MCF 10A (cell line): ENCODE measurements at regions not wholly inside any gene's neighbourhood (a gene's known extent, or its start where the extent isn't known, plus 50 kb on each side); places are given as distances from the start of the nearest gene placed in this dataset.

ENCODE experiments used
- BruUV-seq: library from RNA; stranded (reverse); fragments of 400-500 nt; replicated peaks from 2 replicates; lab custom pipeline; 2021; lab: Mats Ljungman, UMichigan
- CTCF ChIA-PET: fragments of 300-600 bp; sonication (Branson Sonifier 250); formaldehyde crosslinking; extraction: SDS; loops from one replicate; lab custom pipeline; 2021; ENCODE audit warnings: antibody characterized with exemption, inconsistent platforms; lab: Yijun Ruan, JAX
- POLR2A ChIA-PET: fragments of 300-600, 350-650 bp; sonication (Branson Sonifier 250); formaldehyde crosslinking; extraction: SDS; loops from one replicate; lab custom pipeline; 2020; ENCODE audit warnings: antibody characterized with exemption, inconsistent platforms; lab: Yijun Ruan, JAX
- DNase-seq: peaks from one replicate; pipeline ENCODE4 v3.0.0-alpha.2; 2018; ENCODE audit not compliant: unreplicated experiment
- H3K27ac Mint-ChIP-seq: one replicate; pipeline ENCODE4 v1.8.0; 2022; ENCODE audit warnings: mild to moderate bottlenecking, low read depth, mixed read lengths; ENCODE audit not compliant: unreplicated experiment
- H3K27me3 Mint-ChIP-seq: one replicate; pipeline ENCODE4 v1.8.0; 2022; ENCODE audit warnings: mixed read lengths; ENCODE audit not compliant: insufficient read depth, unreplicated experiment
- H3K36me3 Mint-ChIP-seq: one replicate; pipeline ENCODE4 v1.8.0; 2022; ENCODE audit warnings: mild to moderate bottlenecking, moderate library complexity, mixed read lengths; ENCODE audit not compliant: insufficient read depth, unreplicated experiment
- H3K4me1 Mint-ChIP-seq: one replicate; pipeline ENCODE4 v1.8.0; 2022; ENCODE audit warnings: mixed read lengths; ENCODE audit not compliant: insufficient read depth, unreplicated experiment
- H3K4me3 Mint-ChIP-seq: one replicate; pipeline ENCODE4 v1.8.0; 2022; ENCODE audit warnings: mild to moderate bottlenecking, moderate library complexity, mixed read lengths; ENCODE audit not compliant: unreplicated experiment
- H3K9me3 Mint-ChIP-seq: one replicate; pipeline ENCODE4 v1.8.0; 2022; ENCODE audit warnings: mixed read lengths; ENCODE audit not compliant: unreplicated experiment
- CTCF ChIP-seq: fragments of 200-600 bp; IDR thresholded peaks from one replicate; pipeline ENCODE4 v1.8.0; 2022; ENCODE audit warnings: antibody characterized with exemption, mild to moderate bottlenecking; ENCODE audit not compliant: unreplicated experiment
- intact Hi-C: fragments of 100-400 bp; cut with micrococcal nuclease; formaldehyde crosslinking; loops from 2 replicates; pipeline ENCODE4 v1.14.1; 2022

- no peaks in the 10 kb centered on the region for H3K4me1 Mint-ChIP-seq
- no peak for DNase-seq
- H3K27ac Mint-ChIP-seq, result no peak overlapping the region
- H3K27me3 Mint-ChIP-seq, result no peaks in the 10 kb centered on the region
- ChIA-PET CTCF (interaction anchor here (0.7 kb wide), 1 partner anchor 40 kb away, joined by 3 read pairs; no protein-coding TSS in a partner anchor), POLR2A (no interaction called here)
- TF ChIP-seq CTCF, result no peak
- peaks cover 15% of the 10 kb centered on the region for H3K9me3 Mint-ChIP-seq
- no TSS peak for BruUV-seq
- intact Hi-C loops, result no loop called here
- no peaks in the 10 kb centered on the region for H3K36me3 Mint-ChIP-seq
- H3K4me3 Mint-ChIP-seq, result no peak overlapping the region
Observed at GRCh38 chr5:123763201-123763600, 251.2 kb downstream of the CSNK1G3 start.

GRCh38 chr5:123756816-123757215 lies 244.8 kb downstream of the CSNK1G3 start:
- no TSS peak for BruUV-seq
- POLR2A ChIA-PET, result interaction anchor here (0.9 to 1.1 kb wide), 2 partner anchors 9 to 11 kb away, joined by 3 to 4 read pairs; no protein-coding TSS in a partner anchor
- no peak for DNase-seq
- H3K27ac Mint-ChIP-seq, result no peak overlapping the region
- no peaks in the 10 kb centered on the region for H3K36me3 Mint-ChIP-seq
- H3K4me3 Mint-ChIP-seq, result no peak overlapping the region
- intact Hi-C loops, result no loop called here
- no peaks in the 10 kb centered on the region for H3K27me3 Mint-ChIP-seq
- no peak for TF ChIP-seq CTCF
- no peaks in the 10 kb centered on the region for H3K9me3 Mint-ChIP-seq
- CTCF ChIA-PET, result no interaction called here
- peaks cover 8% of the 10 kb centered on the region for H3K4me1 Mint-ChIP-seq

- H3K9me3 Mint-ChIP-seq, result no peaks in the 10 kb centered on the region
- POLR2A ChIA-PET, result interaction anchor here (1.1 kb wide), 1 partner anchor 11 kb away, joined by 3 read pairs; no protein-coding TSS in a partner anchor
- intact Hi-C loops, result no loop called here
- H3K27me3 Mint-ChIP-seq, result no peaks in the 10 kb centered on the region
- TF ChIP-seq CTCF, result no peak
- H3K4me1 Mint-ChIP-seq, result peaks cover 8% of the 10 kb centered on the region
- no peak for DNase-seq
- H3K4me3 Mint-ChIP-seq, result no peak overlapping the region
- H3K36me3 Mint-ChIP-seq, result no peaks in the 10 kb centered on the region
- no TSS peak for BruUV-seq
- H3K27ac Mint-ChIP-seq, result no peak overlapping the region
- CTCF ChIA-PET, result interaction anchor here (1.2 kb wide), 1 partner anchor 9 kb away, joined by 6 read pairs; no protein-coding TSS in a partner anchor
Observed at GRCh38 chr5:123756318-123756665, 244.3 kb downstream of the CSNK1G3 start.

GRCh38 chr5:123755653-123756317 lies 243.8 kb downstream of the CSNK1G3 start:
- no TSS peak for BruUV-seq
- Mint-ChIP-seq H3K4me3 (no peak overlapping the region), H3K27me3 (no peaks in the 10 kb centered on the region), H3K36me3 (no peaks in the 10 kb centered on the region), H3K4me1 (peaks cover 8% of the 10 kb centered on the region), H3K27ac (no peak overlapping the region), H3K9me3 (no peaks in the 10 kb centered on the region)
- TF ChIP-seq CTCF, result no peak
- ChIA-PET POLR2A (no interaction called here), CTCF (interaction anchor here (1.2 kb wide), 1 partner anchor 9 kb away, joined by 6 read pairs; no protein-coding TSS in a partner anchor)
- intact Hi-C loops, result no loop called here
- no peak for DNase-seq
